ENCODE measurements at regions not wholly inside any gene's neighbourhood (a gene's known extent, or its start where the extent isn't known, plus 50 kb on each side); places are given as distances from the start of the nearest gene placed in this dataset.

GRCh38 chrX:40933706-40934425, 151.4 kb upstream of the USP9X start:
- CTCF ChIA-PET, result no interaction called here
- no peak for TF ChIP-seq CTCF (IDR thresholded peaks at IDR 0.05; ENCODE audit: control extremely low read depth, extremely low read depth, low read depth, missing control alignments)
- DNase-seq (ENCODE audit: extremely low spot score), result no peak
- POLR2A ChIA-PET, result no interaction called here

DNA sequence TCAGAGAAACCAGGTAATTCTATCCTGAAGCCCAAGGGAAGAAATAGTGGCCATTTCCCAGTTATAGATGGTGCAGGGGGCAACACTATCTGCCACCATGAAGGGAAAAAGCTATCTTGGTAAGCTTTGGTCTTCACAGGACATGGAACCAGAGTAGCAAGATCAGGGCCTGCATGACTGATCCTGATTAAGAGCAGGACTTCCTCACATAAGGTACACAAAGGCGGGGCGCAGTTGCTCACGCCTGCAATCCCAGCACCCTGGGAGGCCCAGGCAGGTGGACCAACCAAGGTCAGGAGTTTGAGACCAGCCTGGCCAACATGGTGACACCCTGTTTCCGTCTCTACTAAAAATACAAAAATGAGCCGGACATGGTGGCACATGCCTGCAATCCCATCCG, 148.4 kb upstream of the USP9X start:
- POLR2A ChIA-PET, result no interaction called here
- TF ChIP-seq CTCF (IDR thresholded peaks at IDR 0.05; ENCODE audit: control extremely low read depth, extremely low read depth, low read depth, missing control alignments), result no peak
- DNase-seq (ENCODE audit: extremely low spot score), result no peak
- CTCF ChIA-PET, result interaction anchor here (0.9 kb wide), 1 partner anchor 16 kb away, joined by 4 read pairs; no protein-coding TSS in a partner anchor

- ChIA-PET POLR2A (no interaction called here), CTCF (interaction anchor here (1.1 to 1.3 kb wide), 2 partner anchors 15 kb away, joined by 3 to 4 read pairs; no protein-coding TSS in a partner anchor)
- TF ChIP-seq CTCF (IDR thresholded peaks at IDR 0.05; ENCODE audit: control extremely low read depth, extremely low read depth, low read depth, missing control alignments), result no peak
- no peak for DNase-seq (ENCODE audit: extremely low spot score)
Observed at GRCh38 chrX:40938423-40938822, 146.8 kb upstream of the USP9X start.

DNA sequence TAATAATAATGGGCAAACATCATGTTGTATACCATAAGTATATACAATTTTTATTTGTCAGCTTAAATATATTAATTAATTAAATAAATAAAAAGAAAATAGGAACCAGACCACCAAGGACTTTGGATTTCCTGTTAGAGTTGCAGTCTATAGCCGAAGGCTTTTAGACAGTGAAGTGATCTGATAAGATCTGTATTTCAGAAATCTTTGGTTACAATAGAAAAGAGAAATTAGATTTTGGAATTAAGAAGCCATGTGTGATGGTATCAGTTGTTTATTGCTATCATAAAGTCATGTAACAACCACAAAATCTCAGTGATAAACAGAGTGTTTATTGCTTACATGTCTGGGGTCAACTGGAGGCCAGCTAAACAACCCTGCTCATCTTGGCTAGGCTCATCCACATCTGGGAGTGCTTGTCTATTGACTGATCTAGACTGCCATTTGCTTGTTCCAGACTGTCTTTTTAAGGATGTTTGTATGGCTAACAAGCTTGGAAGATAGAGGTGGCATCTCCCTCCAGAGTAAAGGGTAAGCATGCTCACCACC, 142.1 kb upstream of the USP9X start:
- no peak for TF ChIP-seq CTCF (IDR thresholded peaks at IDR 0.05; ENCODE audit: control extremely low read depth, extremely low read depth, low read depth, missing control alignments)
- no peak for DNase-seq (ENCODE audit: extremely low spot score)
- POLR2A ChIA-PET, result no interaction called here
- CTCF ChIA-PET, result interaction anchor here (1.5 to 1.6 kb wide), 2 partner anchors 10 to 15 kb away, joined by 3 to 5 read pairs; no protein-coding TSS in a partner anchor

DNA sequence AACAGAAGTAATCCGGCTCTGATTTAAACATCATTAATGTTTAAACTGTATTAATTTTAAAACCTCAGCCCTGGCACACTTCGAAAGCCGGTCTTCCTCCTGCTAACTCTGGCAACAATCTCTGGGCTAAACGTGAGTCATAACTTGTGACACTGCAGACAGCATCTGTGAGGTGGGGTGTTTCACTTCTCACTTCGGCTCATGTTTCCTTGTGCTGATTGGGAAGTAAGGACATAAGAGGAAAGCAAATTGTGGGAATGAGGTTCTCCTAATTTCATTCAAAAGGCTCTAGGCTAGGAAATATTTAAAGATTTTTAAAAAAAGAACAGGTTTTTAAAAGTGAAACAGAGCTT, 139.9 kb upstream of the USP9X start:
- DNase-seq (ENCODE audit: extremely low spot score), result peak; percentile 43
- POLR2A ChIA-PET, result no interaction called here
- TF ChIP-seq CTCF (IDR thresholded peaks at IDR 0.05; ENCODE audit: control extremely low read depth, extremely low read depth, low read depth, missing control alignments), result no peak
- CTCF ChIA-PET, result no interaction called here

DNA sequence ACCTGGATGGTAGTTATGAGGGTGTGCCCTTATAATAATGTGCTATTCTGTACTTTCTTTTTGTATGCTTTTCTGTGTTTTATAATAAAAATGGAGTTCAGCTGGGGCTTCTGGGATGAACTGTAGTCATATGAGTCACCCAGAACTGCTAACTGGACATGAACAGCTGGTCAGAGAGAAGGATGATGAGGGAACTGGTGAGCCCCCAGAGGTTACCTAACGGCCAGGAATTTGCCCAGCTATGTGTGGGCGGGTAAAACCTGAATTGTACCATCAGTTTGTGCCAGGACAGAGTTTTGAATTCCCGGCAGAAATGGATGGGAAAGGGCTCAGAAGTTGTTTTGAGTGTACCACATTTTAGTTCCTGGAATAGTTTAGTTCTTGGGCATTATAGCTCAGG, 138.0 kb upstream of the USP9X start:
- ChIA-PET POLR2A (no interaction called here), CTCF (no interaction called here)
- DNase-seq (ENCODE audit: extremely low spot score), result no peak
- TF ChIP-seq CTCF (IDR thresholded peaks at IDR 0.05; ENCODE audit: control extremely low read depth, extremely low read depth, low read depth, missing control alignments), result no peak

Data from GM10248 (cell line).